Gastroesophageal sphincter (tissue), 4 donors: ENCODE measurements at regions not wholly inside any gene's neighbourhood (a gene's known extent, or its start where the extent isn't known, plus 50 kb on each side); places are given as distances from the start of the nearest gene placed in this dataset.

Source experiments
- ATAC-seq: fragments of 150-250 bp; one replicate; pipeline ENCODE4 v1.9.1; 2016; ENCODE audit warnings: mild to moderate bottlenecking, moderate library complexity
- H3K27ac ChIP-seq, 4 donors: fragments of 200-600 bp; sonication (generic) in 3 of 4; 1 replicate in 3 of 4; 2 replicates in 1 of 4; pipeline ENCODE4 v1.5.1; 2016 to 2019
- H3K27me3 ChIP-seq: fragments of 200-600 bp; sonication (generic); one replicate; pipeline ENCODE4 v1.5.1; 2019
- H3K36me3 ChIP-seq, 2 donors: fragments of 200-600 bp; sonication (generic); one replicate each; pipeline ENCODE4 v1.5.1; 2019; ENCODE audit warnings: control low read depth in 1 of 2
- H3K4me1 ChIP-seq, 3 donors: fragments of 200-600 bp; sonication (generic); 1 replicate in 2 of 3; 2 replicates in 1 of 3; pipeline ENCODE4 v1.5.1; 2016 to 2019; ENCODE audit warnings: control low read depth in 2 of 3
- H3K4me3 ChIP-seq, 2 donors: fragments of 200-600 bp; sonication (generic); one replicate each; pipeline ENCODE4 v1.5.1; 2019; ENCODE audit warnings: mild to moderate bottlenecking in 1 of 2, moderate library complexity in 1 of 2
- H3K9me3 ChIP-seq, 3 donors: fragments of 200-600 bp; sonication (generic); one replicate each; pipeline ENCODE4 v1.5.1; 2017 to 2019; ENCODE audit warnings: control low read depth in 2 of 3
- EP300 ChIP-seq: sonication (generic); formaldehyde crosslinking; IDR thresholded peaks from one replicate; pipeline ENCODE4 v1.6.1; 2017; ENCODE audit warnings: antibody characterized with exemption, mild to moderate bottlenecking
- POLR2A ChIP-seq, 2 donors: fragments of 450-650 bp; IDR thresholded peaks; one replicate each; pipeline ENCODE4 v1.6.1; 2017; ENCODE audit warnings: antibody characterized with exemption in 2 of 2, mild to moderate bottlenecking in 2 of 2, moderate library complexity in 1 of 2
- POLR2AphosphoS5 ChIP-seq: sonication (generic); formaldehyde crosslinking; IDR thresholded peaks from one replicate; pipeline ENCODE4 v1.6.1; 2017; ENCODE audit warnings: antibody characterized with exemption
- WGBS, 2 donors: methylation state at CpG; one replicate each; pipeline ENCODE4 v1.1.5; 2018; ENCODE audit warnings: low coverage in 1 of 2; 5-methylcytosine and 5-hydroxymethylcytosine counted together
- TF ChIP-seq, protein P1 (sequence below), 4 experiments: fragments of 200-600 bp in 2 of 4; fragments of 450-650 bp in 2 of 4; sonication (generic) in 1 of 4; IDR thresholded peaks; one replicate each; pipeline ENCODE4 v1.5.1; 2017 to 2019; ENCODE audit warnings: antibody characterized with exemption in 4 of 4, mild to moderate bottlenecking in 2 of 4, moderate library complexity in 2 of 4

GRCh38 chr5:29518176-29518575 is 1675.3 kb upstream of the CDH6 start:
- ATAC-seq = no peak
- TF ChIP-seq EP300 = no peak
- no peak for TF ChIP-seq POLR2AphosphoS5
- TF ChIP-seq, protein P1, sequence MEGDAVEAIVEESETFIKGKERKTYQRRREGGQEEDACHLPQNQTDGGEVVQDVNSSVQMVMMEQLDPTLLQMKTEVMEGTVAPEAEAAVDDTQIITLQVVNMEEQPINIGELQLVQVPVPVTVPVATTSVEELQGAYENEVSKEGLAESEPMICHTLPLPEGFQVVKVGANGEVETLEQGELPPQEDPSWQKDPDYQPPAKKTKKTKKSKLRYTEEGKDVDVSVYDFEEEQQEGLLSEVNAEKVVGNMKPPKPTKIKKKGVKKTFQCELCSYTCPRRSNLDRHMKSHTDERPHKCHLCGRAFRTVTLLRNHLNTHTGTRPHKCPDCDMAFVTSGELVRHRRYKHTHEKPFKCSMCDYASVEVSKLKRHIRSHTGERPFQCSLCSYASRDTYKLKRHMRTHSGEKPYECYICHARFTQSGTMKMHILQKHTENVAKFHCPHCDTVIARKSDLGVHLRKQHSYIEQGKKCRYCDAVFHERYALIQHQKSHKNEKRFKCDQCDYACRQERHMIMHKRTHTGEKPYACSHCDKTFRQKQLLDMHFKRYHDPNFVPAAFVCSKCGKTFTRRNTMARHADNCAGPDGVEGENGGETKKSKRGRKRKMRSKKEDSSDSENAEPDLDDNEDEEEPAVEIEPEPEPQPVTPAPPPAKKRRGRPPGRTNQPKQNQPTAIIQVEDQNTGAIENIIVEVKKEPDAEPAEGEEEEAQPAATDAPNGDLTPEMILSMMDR (IDR thresholded peaks at IDR 0.05) = no peak
- no peak for TF ChIP-seq POLR2A (IDR thresholded peaks at IDR 0.05)
- H3K9me3 ChIP-seq = no peaks in the 10 kb centered on the region
- H3K27ac ChIP-seq = no peak overlapping the region
- H3K27me3 ChIP-seq = no peaks in the 10 kb centered on the region
- 6 to 13% methylated on average over 2 of the region's 2 CpGs for WGBS, 2 donors
- no peaks in the 10 kb centered on the region for H3K4me1 ChIP-seq
- no peaks in the 10 kb centered on the region for H3K36me3 ChIP-seq
- H3K4me3 ChIP-seq = no peak overlapping the region

GRCh38 chr5:29516224-29516623 is 1677.3 kb upstream of the CDH6 start:
- Histone ChIP-seq H3K27me3 (no peaks in the 10 kb centered on the region), H3K36me3 (no peaks in the 10 kb centered on the region), H3K27ac (no peak overlapping the region), H3K4me1 (no peaks in the 10 kb centered on the region), H3K4me3 (no peak overlapping the region), H3K9me3 (no peaks in the 10 kb centered on the region)
- WGBS, 2 donors = 95% methylated on average over 2 of the region's 2 CpGs; no CpG with 5 or more reads in 1 of the 2 donors
- ATAC-seq = no peak
- TF ChIP-seq, protein P1 (IDR thresholded peaks at IDR 0.05) = no peak
- TF ChIP-seq POLR2AphosphoS5 (no peak), EP300 (no peak), POLR2A (IDR thresholded peaks at IDR 0.05) (no peak)

GRCh38 chr5:29508131-29508530 is 1685.4 kb upstream of the CDH6 start:
- WGBS, 2 donors = 96 to 100% methylated on average over 2 of the region's 2 CpGs
- no peak overlapping the region for H3K4me3 ChIP-seq
- no peak for ATAC-seq
- no peaks in the 10 kb centered on the region for H3K4me1 ChIP-seq
- H3K27ac ChIP-seq = no peak overlapping the region
- no peaks in the 10 kb centered on the region for H3K9me3 ChIP-seq
- H3K36me3 ChIP-seq = no peaks in the 10 kb centered on the region
- H3K27me3 ChIP-seq = no peaks in the 10 kb centered on the region
- TF ChIP-seq EP300 (no peak), POLR2A (IDR thresholded peaks at IDR 0.05) (no peak), POLR2AphosphoS5 (no peak)
- TF ChIP-seq, protein P1 (IDR thresholded peaks at IDR 0.05) = no peak

DNA sequence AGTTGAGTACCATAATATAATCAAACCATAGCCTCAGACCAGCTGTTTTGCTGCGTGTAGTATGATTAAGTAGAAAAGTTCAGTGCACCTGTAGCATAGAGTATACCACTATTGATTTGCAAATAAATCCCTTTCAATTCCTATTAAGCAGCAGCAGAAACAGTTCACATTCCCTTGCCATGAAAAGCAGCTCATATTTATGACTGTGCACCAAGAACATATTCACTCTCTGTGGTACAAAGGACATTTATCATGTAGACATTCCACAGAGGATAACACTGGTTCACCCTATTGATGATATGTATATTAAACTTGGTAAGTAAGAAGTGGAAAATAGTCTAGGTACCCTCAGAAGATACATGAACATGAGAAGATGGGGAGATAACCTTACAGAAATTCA is 1689.1 kb upstream of the CDH6 start:
- no peak for TF ChIP-seq EP300
- TF ChIP-seq, protein P1 (IDR thresholded peaks at IDR 0.05) = no peak
- no peak for TF ChIP-seq POLR2AphosphoS5
- TF ChIP-seq POLR2A (IDR thresholded peaks at IDR 0.05) = no peak
- 0 to 64% methylated on average over 1 of the region's 1 CpG for WGBS, 2 donors

DNA sequence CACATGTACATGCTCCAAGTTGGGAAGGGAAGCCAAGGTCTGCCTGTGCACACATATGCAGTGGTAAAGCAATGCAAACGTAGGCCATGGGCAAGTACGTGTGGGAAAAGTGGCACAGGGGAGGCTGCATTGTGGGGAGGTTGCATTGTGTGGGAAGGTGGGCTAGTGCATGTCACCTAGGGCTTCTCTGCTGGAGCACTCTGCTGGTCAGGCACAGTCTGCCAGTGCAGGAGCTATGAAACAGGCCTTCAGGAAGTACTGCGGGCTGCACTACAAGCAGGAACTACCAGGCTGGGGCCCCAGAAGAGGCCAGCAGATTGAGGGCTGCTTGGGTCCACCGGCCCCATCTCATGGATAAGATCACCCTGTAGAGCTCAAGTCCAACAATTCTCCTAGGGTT is 1694.6 kb upstream of the CDH6 start:
- 20 to 67% methylated on average over 1 of the region's 4 CpGs for WGBS, 2 donors
- Histone ChIP-seq H3K9me3 (peaks cover 0 to 30% (median 0%) of the 10 kb centered on the region in 3 donors), H3K4me3 (no peak overlapping the region), H3K4me1 (no peaks in the 10 kb centered on the region), H3K27ac (no peak overlapping the region), H3K36me3 (no peaks in the 10 kb centered on the region), H3K27me3 (no peaks in the 10 kb centered on the region)
- no peak for ATAC-seq
- TF ChIP-seq, protein P1 (IDR thresholded peaks at IDR 0.05) = no peak
- no peak for TF ChIP-seq POLR2A (IDR thresholded peaks at IDR 0.05)
- TF ChIP-seq EP300 = no peak
- TF ChIP-seq POLR2AphosphoS5 = no peak

More for the DNA sequence above, 1689.1 kb upstream of the CDH6 start:
- H3K4me3 ChIP-seq = no peak overlapping the region
- H3K36me3 ChIP-seq = no peaks in the 10 kb centered on the region
- ATAC-seq = no peak
- H3K4me1 ChIP-seq = no peaks in the 10 kb centered on the region
- H3K27ac ChIP-seq = no peak overlapping the region
- H3K27me3 ChIP-seq = no peaks in the 10 kb centered on the region
- no peaks in the 10 kb centered on the region for H3K9me3 ChIP-seq
